Karpas-422 (cell line): ENCODE measurements at regions not wholly inside any gene's neighbourhood (a gene's known extent, or its start where the extent isn't known, plus 50 kb on each side); places are given as distances from the start of the nearest gene placed in this dataset.
"Not testable (repeated sequence)": the region's sequence is repeated elsewhere in the genome, so short reads cannot be mapped to it uniquely, and the experiment has no call there.

Source experiments
- DNase-seq: peaks from one replicate; pipeline ENCODE4 v3.0.0-alpha.2; 2015
- H2AFZ ChIP-seq: fragments of 200-600 bp; sonication (generic); 2 replicates; pipeline ENCODE4 v1.6.1; 2014; ENCODE audit warnings: antibody characterized with exemption, low read length, mixed read lengths
- H3K27ac ChIP-seq: fragments of 200-600 bp; sonication (generic); 2 replicates; pipeline ENCODE4 v1.5.1; 2014; ENCODE audit warnings: mild to moderate bottlenecking, low read length, moderate library complexity
- H3K27me3 ChIP-seq: fragments of 200-600 bp; sonication (generic); 2 replicates; pipeline ENCODE4 v1.6.1; 2014; ENCODE audit warnings: low read length, mixed read lengths
- H3K36me3 ChIP-seq: fragments of 200-600 bp; sonication (generic); 2 replicates; pipeline ENCODE4 v1.6.1; 2014; ENCODE audit warnings: low read length, mixed read lengths; ENCODE audit not compliant: insufficient read depth
- H3K4me1 ChIP-seq: fragments of 200-600 bp; sonication (generic); 2 replicates; pipeline ENCODE4 v1.6.1; 2014; ENCODE audit warnings: mild to moderate bottlenecking, low read length, mixed read lengths
- H3K4me2 ChIP-seq: fragments of 200-600 bp; sonication (generic); 2 replicates; pipeline ENCODE4 v1.6.1; 2014; ENCODE audit warnings: low read length, low read depth, mild to moderate bottlenecking; ENCODE audit not compliant: poor library complexity, severe bottlenecking
- H3K4me3 ChIP-seq: fragments of 200-600 bp; sonication (generic); 2 replicates; pipeline ENCODE4 v1.5.1; 2014; ENCODE audit warnings: mild to moderate bottlenecking, antibody characterized with exemption, low read length, mixed read lengths
- H3K79me2 ChIP-seq: fragments of 200-600 bp; sonication (generic); 2 replicates; pipeline ENCODE4 v1.6.1; 2014; ENCODE audit warnings: mild to moderate bottlenecking, low read length, mixed read lengths
- H3K9ac ChIP-seq: fragments of 200-600 bp; sonication (generic); 2 replicates; pipeline ENCODE4 v1.6.0; 2014; ENCODE audit warnings: low read length
- H3K9me2 ChIP-seq: fragments of 200-600 bp; sonication (generic), shearing (Covaris generic); replicated peaks from 2 replicates; pipeline ENCODE4 v1.6.0; 2014; ENCODE audit warnings: mild to moderate bottlenecking, low read length, moderate library complexity; ENCODE audit not compliant: insufficient read depth
- H3K9me3 ChIP-seq: fragments of 300-700, 200-600 bp; sonication (generic); 2 replicates; pipeline ENCODE4 v1.6.1; 2014; ENCODE audit warnings: low read length, mixed read lengths
- H4K20me1 ChIP-seq: fragments of 200-600 bp; sonication (generic); 2 replicates; pipeline ENCODE4 v1.6.1; 2014; ENCODE audit warnings: mild to moderate bottlenecking, antibody characterized with exemption, low read length, low read depth; ENCODE audit not compliant: insufficient read depth

- not testable (repeated sequence) for H2AFZ ChIP-seq, H4K20me1 ChIP-seq, H3K9me3 ChIP-seq, H3K4me1 ChIP-seq, H3K4me3 ChIP-seq, H3K79me2 ChIP-seq, H3K9me2 ChIP-seq, H3K4me2 ChIP-seq, H3K27ac ChIP-seq, H3K9ac ChIP-seq, H3K36me3 ChIP-seq, H3K27me3 ChIP-seq
- DNase-seq, result peak; percentile 78
These were observed 56.3 kb upstream of the KRTAP5-11 start for GRCh38 chr11:71638801-71639519.

- H3K4me2 ChIP-seq, H3K9me2 ChIP-seq, H3K9ac ChIP-seq, H3K27me3 ChIP-seq, H3K36me3 ChIP-seq, DNase-seq, H3K9me3 ChIP-seq, H4K20me1 ChIP-seq, H3K27ac ChIP-seq, H2AFZ ChIP-seq, H3K4me3 ChIP-seq, H3K4me1 ChIP-seq, H3K79me2 ChIP-seq: not testable (repeated sequence)
These were observed 56.8 kb upstream of the KRTAP5-11 start for GRCh38 chr11:71639520-71639849.

GRCh38 chr11:71639916-71640315, 57.2 kb upstream of the KRTAP5-11 start:
- H3K27me3 ChIP-seq, H3K4me3 ChIP-seq, DNase-seq, H3K4me2 ChIP-seq, H3K9me3 ChIP-seq, H3K36me3 ChIP-seq, H3K9me2 ChIP-seq, H3K27ac ChIP-seq, H3K4me1 ChIP-seq, H3K9ac ChIP-seq, H2AFZ ChIP-seq, H3K79me2 ChIP-seq, H4K20me1 ChIP-seq: not testable (repeated sequence)

GRCh38 chr11:71647078-71647477, 64.4 kb upstream of the KRTAP5-11 start:
- not testable (repeated sequence) for H3K4me1 ChIP-seq, H2AFZ ChIP-seq, DNase-seq, H3K27ac ChIP-seq, H4K20me1 ChIP-seq, H3K36me3 ChIP-seq, H3K27me3 ChIP-seq, H3K4me3 ChIP-seq, H3K79me2 ChIP-seq, H3K4me2 ChIP-seq, H3K9me2 ChIP-seq, H3K9ac ChIP-seq, H3K9me3 ChIP-seq

GRCh38 chr11:71652998-71653397, 70.3 kb upstream of the KRTAP5-11 start:
- H3K27ac ChIP-seq, H3K27me3 ChIP-seq, H3K9me2 ChIP-seq, H4K20me1 ChIP-seq, H2AFZ ChIP-seq, H3K4me1 ChIP-seq, H3K36me3 ChIP-seq, H3K9me3 ChIP-seq, H3K9ac ChIP-seq, H3K4me3 ChIP-seq, DNase-seq, H3K79me2 ChIP-seq, H3K4me2 ChIP-seq: not testable (repeated sequence)

GRCh38 chr11:71654423-71654822, 71.7 kb upstream of the KRTAP5-11 start:
- H4K20me1 ChIP-seq, H2AFZ ChIP-seq, H3K9ac ChIP-seq, H3K27me3 ChIP-seq, DNase-seq, H3K4me2 ChIP-seq, H3K4me1 ChIP-seq, H3K4me3 ChIP-seq, H3K79me2 ChIP-seq, H3K9me3 ChIP-seq, H3K36me3 ChIP-seq, H3K27ac ChIP-seq, H3K9me2 ChIP-seq: not testable (repeated sequence)

GRCh38 chr11:71655041-71655440, 72.4 kb upstream of the KRTAP5-11 start:
- H3K9me2 ChIP-seq, H4K20me1 ChIP-seq, H3K27me3 ChIP-seq, DNase-seq, H3K9me3 ChIP-seq, H3K4me1 ChIP-seq, H2AFZ ChIP-seq, H3K36me3 ChIP-seq, H3K9ac ChIP-seq, H3K79me2 ChIP-seq, H3K27ac ChIP-seq, H3K4me2 ChIP-seq, H3K4me3 ChIP-seq: not testable (repeated sequence)

GRCh38 chr11:71656513-71656912, 73.8 kb upstream of the KRTAP5-11 start:
- H2AFZ ChIP-seq, H3K9ac ChIP-seq, H3K4me1 ChIP-seq, H3K9me2 ChIP-seq, H4K20me1 ChIP-seq, H3K36me3 ChIP-seq, H3K27ac ChIP-seq, H3K4me2 ChIP-seq, H3K9me3 ChIP-seq, DNase-seq, H3K4me3 ChIP-seq, H3K79me2 ChIP-seq, H3K27me3 ChIP-seq: not testable (repeated sequence)

- H3K27ac ChIP-seq, H3K4me1 ChIP-seq, H3K79me2 ChIP-seq, H3K36me3 ChIP-seq, H3K27me3 ChIP-seq, H3K4me3 ChIP-seq, H3K9ac ChIP-seq, H3K9me2 ChIP-seq, H3K9me3 ChIP-seq, H3K4me2 ChIP-seq, H4K20me1 ChIP-seq, DNase-seq, H2AFZ ChIP-seq: not testable (repeated sequence)
These were observed 82.3 kb upstream of the KRTAP5-11 start for GRCh38 chr11:71664941-71665340.
